ENCODE measurements at regions not wholly inside any gene's neighbourhood (a gene's known extent, or its start where the extent isn't known, plus 50 kb on each side); places are given as distances from the start of the nearest gene placed in this dataset.

DNA sequence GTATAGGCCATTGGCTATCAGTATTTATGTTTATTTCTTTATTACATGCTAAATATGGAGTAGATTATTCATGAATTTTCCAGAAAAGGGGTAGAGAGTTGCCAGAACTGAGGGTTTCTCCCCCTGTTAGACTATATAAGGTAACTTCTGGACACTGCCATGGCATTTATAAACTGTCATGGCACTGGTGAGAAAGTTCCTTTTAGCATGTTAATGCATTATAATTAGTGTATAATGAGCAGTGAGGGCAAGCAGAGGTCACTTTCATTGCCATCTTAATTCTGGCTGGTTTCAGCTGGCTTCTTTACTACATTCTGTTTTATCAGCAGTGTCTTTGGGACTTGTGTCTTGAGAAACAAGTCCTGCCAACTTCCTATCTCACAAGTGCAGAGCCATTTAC, 220.0 kb upstream of the CNR1 start:
- peaks cover 0 to 5% (median 0%) of the 10 kb centered on the region in 3 experiments; a peak in 1 of 7 replicates for H3K36me3 Mint-ChIP-seq (ENCODE audit: insufficient read depth in 1 of 3, low read depth in 3 of 3)
- Histone ChIP-seq H3K9ac (ENCODE audit: extremely low read depth, insufficient read length, low read length) (no peak overlapping the region), H3K14ac (ENCODE audit: insufficient read depth, low read length) (no peak overlapping the region), H4K8ac (replicated peaks; ENCODE audit: insufficient read length, low read depth, low read length) (no peak overlapping the region), H4K91ac (ENCODE audit: insufficient read length, low read depth, low read length) (no peak overlapping the region), H3K79me1 (ENCODE audit: insufficient read depth, low read depth, low read length, poor library complexity, severe bottlenecking) (no peaks in the 10 kb centered on the region), H2BK20ac (ENCODE audit: low read depth, low read length, poor library complexity, severe bottlenecking) (no peak overlapping the region), H4K20me1 (ENCODE audit: control insufficient read depth, insufficient read depth, insufficient read length) (no peaks in the 10 kb centered on the region), H3T11ph (ENCODE audit: low read length) (no peak overlapping the region), H3K9me3 (ENCODE audit: control insufficient read depth, low read depth, low read length) (no peaks in the 10 kb centered on the region), H2BK12ac (ENCODE audit: insufficient read length, low read depth, low read length) (no peak overlapping the region), H2BK120ac (ENCODE audit: low read depth, low read length, poor library complexity, severe bottlenecking) (no peak overlapping the region), H3K27ac (ENCODE audit: insufficient read length, low read depth, low read length) (no peak overlapping the region), H3K4ac (ENCODE audit: low read depth, low read length) (no peak overlapping the region), H2BK5ac (ENCODE audit: insufficient read length, low read length) (no peak overlapping the region), H3K23ac (ENCODE audit: insufficient read length, low read depth, low read length) (no peak overlapping the region), H3K27me3 (ENCODE audit: insufficient read depth, low read length) (no peaks in the 10 kb centered on the region), H2BK15ac (ENCODE audit: low read depth, low read length) (no peak overlapping the region), H3K18ac (ENCODE audit: insufficient read length, low read depth, low read length) (no peak overlapping the region), H2AFZ (ENCODE audit: low read length) (no peak overlapping the region), H3K79me2 (ENCODE audit: insufficient read depth, low read length) (no peaks in the 10 kb centered on the region), H2AK5ac (ENCODE audit: insufficient read length, low read length) (no peak overlapping the region), H3K4me2 (ENCODE audit: insufficient read depth, insufficient read length, low read length) (no peak overlapping the region), H4K5ac (ENCODE audit: insufficient read length, low read depth, low read length) (no peak overlapping the region), H3K4me1 (ENCODE audit: insufficient read depth, low read length) (no peaks in the 10 kb centered on the region), H3K23me2 (ENCODE audit: insufficient read length, low read depth, low read length, poor library complexity, severe bottlenecking) (no peaks in the 10 kb centered on the region), H3K56ac (ENCODE audit: insufficient read length, low read depth, low read length) (no peak overlapping the region)
- no peaks in the 10 kb centered on the region for H3K27me3 Mint-ChIP-seq (ENCODE audit: low read depth)
- peaks cover 14 to 18% of the 10 kb centered on the region in 2 experiments for H3K4me1 Mint-ChIP-seq
- H3K27ac Mint-ChIP-seq: no peak overlapping the region
- peaks cover 2 to 3% of the 10 kb centered on the region in 2 experiments; a peak in 2 of 5 replicates for H3K9me3 Mint-ChIP-seq
- no peak overlapping the region for H3K4me3 Mint-ChIP-seq
- DNase-seq: no peak
- TF ChIP-seq, protein P1, sequence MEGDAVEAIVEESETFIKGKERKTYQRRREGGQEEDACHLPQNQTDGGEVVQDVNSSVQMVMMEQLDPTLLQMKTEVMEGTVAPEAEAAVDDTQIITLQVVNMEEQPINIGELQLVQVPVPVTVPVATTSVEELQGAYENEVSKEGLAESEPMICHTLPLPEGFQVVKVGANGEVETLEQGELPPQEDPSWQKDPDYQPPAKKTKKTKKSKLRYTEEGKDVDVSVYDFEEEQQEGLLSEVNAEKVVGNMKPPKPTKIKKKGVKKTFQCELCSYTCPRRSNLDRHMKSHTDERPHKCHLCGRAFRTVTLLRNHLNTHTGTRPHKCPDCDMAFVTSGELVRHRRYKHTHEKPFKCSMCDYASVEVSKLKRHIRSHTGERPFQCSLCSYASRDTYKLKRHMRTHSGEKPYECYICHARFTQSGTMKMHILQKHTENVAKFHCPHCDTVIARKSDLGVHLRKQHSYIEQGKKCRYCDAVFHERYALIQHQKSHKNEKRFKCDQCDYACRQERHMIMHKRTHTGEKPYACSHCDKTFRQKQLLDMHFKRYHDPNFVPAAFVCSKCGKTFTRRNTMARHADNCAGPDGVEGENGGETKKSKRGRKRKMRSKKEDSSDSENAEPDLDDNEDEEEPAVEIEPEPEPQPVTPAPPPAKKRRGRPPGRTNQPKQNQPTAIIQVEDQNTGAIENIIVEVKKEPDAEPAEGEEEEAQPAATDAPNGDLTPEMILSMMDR (conservative IDR thresholded peaks at IDR 0.05): no peak

All from H9 (cell line).